Right lobe of liver (tissue), 6 donors: ENCODE measurements at regions not wholly inside any gene's neighbourhood (a gene's known extent, or its start where the extent isn't known, plus 50 kb on each side); places are given as distances from the start of the nearest gene placed in this dataset.

Experiments
- ATAC-seq, 4 donors: fragments of 200-7000 bp; cut with Tn5 transposase; one replicate each; pipeline ENCODE4 v1.9.1; 2020; ENCODE audit warnings: mild to moderate bottlenecking in 4 of 4, moderate library complexity in 4 of 4
- DNase-seq, 3 donors: peaks; one replicate each; pipeline ENCODE4 v3.0.0-alpha.2; 2020
- H3K27ac ChIP-seq, 3 donors: fragments of 200-600 bp; one replicate each; pipeline ENCODE4 v1.8.0; 2022
- H3K27me3 ChIP-seq, 2 donors: fragments of 200-600 bp; one replicate each; pipeline ENCODE4 v1.8.0; 2022
- H3K36me3 ChIP-seq, 4 donors: fragments of 200-600 bp; sonication (generic) in 1 of 4; one replicate each; pipeline versions ENCODE4 v1.5.1 to v1.8.0; 2017 to 2022; ENCODE audit warnings: control low read depth in 1 of 4
- H3K4me1 ChIP-seq, 4 donors: fragments of 200-600 bp; sonication (generic) in 1 of 4; one replicate each; pipeline versions ENCODE4 v1.5.1 to v1.8.0; 2017 to 2022; ENCODE audit warnings: control low read depth in 1 of 4
- H3K4me3 ChIP-seq, 3 donors: fragments of 200-600 bp; one replicate each; pipeline ENCODE4 v1.8.0; 2022
- H3K9me3 ChIP-seq, 4 donors: fragments of 200-600 bp; sonication (generic) in 1 of 4; one replicate each; pipeline versions ENCODE4 v1.5.1 to v1.8.0; 2017 to 2022; ENCODE audit warnings: control low read depth in 1 of 4
- POLR2A ChIP-seq: fragments of 450-650 bp; IDR thresholded peaks from one replicate; pipeline ENCODE4 v1.6.1; 2017; ENCODE audit warnings: antibody characterized with exemption, mild to moderate bottlenecking
- WGBS: methylation state at CpG from one replicate; pipeline ENCODE4 v1.1.6; 2018; ENCODE audit warnings: low coverage, low lambda C conversion rate; ENCODE audit not compliant: insufficient coverage; ENCODE audit errors: missing lambda C conversion rate; 5-methylcytosine and 5-hydroxymethylcytosine counted together
- intact Hi-C, 2 donors: fragments of 100-400 bp; cut with DNase I; formaldehyde crosslinking; loops; one replicate each; pipeline versions ENCODE4 v1.11.2 to v1.14.1; 2022
- TF ChIP-seq, protein P1 (sequence below), 4 donors: fragments of 200-600 bp in 3 of 4; fragments of 450-650 bp in 1 of 4; IDR thresholded peaks; one replicate each; pipeline versions ENCODE4 v1.5.1 to v1.8.0; 2016 to 2022; ENCODE audit warnings: antibody characterized with exemption in 4 of 4, mild to moderate bottlenecking in 2 of 4
- donor health status: DM: no; HTN: yes; CAD: no.
- donor health status: DM: no; HTN: no; CAD: no.
- donor health status: DM: no; HTN: no; CAD: no.
- donor health status: DM: no; HTN: yes; CAD: no.
- donor health status: DM: no; HTN: yes; CAD: no.

DNA sequence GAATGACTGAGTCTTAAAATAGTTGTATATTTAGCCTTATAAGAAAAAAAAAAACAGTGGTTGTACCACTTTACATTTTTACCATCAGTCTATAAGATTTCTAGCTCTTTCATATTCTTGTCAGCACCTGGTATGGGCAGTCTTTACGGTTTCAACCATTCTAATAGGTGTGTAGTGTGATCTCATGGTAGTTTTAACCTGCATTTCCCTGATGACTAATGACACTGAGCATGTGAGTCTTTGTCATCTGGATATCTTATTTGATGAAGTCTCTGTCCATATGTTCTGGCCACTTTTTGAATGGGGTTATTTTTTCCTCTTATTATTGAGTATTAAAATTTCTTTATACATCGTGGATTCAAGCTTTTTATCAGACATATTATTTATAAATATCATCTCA lies 365.3 kb upstream of the IGFBP3 start:
- 65% methylated on average over 2 of the region's 2 CpGs for WGBS
- ATAC-seq (peak in 1 of 4 donors; percentile 32), DNase-seq (no peak)
- no peaks in the 10 kb centered on the region for H3K27me3 ChIP-seq
- intact Hi-C loops, result no loop called here
- H3K4me3 ChIP-seq, result no peak overlapping the region
- H3K36me3 ChIP-seq, result no peaks in the 10 kb centered on the region
- H3K4me1 ChIP-seq, result peaks cover 0 to 11% (median 4%) of the 10 kb centered on the region in 4 donors
- H3K9me3 ChIP-seq, result no peaks in the 10 kb centered on the region
- no peak overlapping the region for H3K27ac ChIP-seq
- no peak for TF ChIP-seq POLR2A
- TF ChIP-seq, protein P1, sequence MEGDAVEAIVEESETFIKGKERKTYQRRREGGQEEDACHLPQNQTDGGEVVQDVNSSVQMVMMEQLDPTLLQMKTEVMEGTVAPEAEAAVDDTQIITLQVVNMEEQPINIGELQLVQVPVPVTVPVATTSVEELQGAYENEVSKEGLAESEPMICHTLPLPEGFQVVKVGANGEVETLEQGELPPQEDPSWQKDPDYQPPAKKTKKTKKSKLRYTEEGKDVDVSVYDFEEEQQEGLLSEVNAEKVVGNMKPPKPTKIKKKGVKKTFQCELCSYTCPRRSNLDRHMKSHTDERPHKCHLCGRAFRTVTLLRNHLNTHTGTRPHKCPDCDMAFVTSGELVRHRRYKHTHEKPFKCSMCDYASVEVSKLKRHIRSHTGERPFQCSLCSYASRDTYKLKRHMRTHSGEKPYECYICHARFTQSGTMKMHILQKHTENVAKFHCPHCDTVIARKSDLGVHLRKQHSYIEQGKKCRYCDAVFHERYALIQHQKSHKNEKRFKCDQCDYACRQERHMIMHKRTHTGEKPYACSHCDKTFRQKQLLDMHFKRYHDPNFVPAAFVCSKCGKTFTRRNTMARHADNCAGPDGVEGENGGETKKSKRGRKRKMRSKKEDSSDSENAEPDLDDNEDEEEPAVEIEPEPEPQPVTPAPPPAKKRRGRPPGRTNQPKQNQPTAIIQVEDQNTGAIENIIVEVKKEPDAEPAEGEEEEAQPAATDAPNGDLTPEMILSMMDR (IDR thresholded peaks at IDR 0.05), result no peak

DNA sequence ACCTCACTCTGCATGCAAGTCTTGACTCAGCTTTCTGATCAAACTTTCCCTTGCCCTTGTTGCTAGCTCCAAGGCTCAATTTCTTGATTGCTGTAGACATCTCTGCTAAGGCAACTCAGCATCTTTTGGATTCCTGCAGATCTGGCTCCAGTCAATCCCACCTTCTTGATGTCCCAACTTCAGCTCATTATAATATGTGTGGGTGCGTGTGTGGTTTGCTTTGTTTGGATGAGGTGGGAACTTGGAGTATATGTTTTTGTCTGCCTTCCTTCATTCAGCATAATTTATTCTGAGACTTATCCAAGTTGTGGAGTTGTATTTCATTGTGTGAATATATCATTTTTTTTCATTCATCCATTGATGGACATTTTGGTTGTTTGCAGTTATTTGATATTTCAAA lies 364.8 kb upstream of the IGFBP3 start:
- TF ChIP-seq, protein P1 (IDR thresholded peaks at IDR 0.05), result no peak
- no peak for TF ChIP-seq POLR2A
- ATAC-seq (no peak), DNase-seq (no peak)
- intact Hi-C loops, result no loop called here
- Histone ChIP-seq H3K27me3 (no peaks in the 10 kb centered on the region), H3K36me3 (no peaks in the 10 kb centered on the region), H3K4me1 (peaks cover 0 to 15% (median 5%) of the 10 kb centered on the region in 4 donors), H3K9me3 (no peaks in the 10 kb centered on the region), H3K4me3 (no peak overlapping the region), H3K27ac (no peak overlapping the region)
- 24% methylated on average over 1 of the region's 1 CpG for WGBS

DNA sequence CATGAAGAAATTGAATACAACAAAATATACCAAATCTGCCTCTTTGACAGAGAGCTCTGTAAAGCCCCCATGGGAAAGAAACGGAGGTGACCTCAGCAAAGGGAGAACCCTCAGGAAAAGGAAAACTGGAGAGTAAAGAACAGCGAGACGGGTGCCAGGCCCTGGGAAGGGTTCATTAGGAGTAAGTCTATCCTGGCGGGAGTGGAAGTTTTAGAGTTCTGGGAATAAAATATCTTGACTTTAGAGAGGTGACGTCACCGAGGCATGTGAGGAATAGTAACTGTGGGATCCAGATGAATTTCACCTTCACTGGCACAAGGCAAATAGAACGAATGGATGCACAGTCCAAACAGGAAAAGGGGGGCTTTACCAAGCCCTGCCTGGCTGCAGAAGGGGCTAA lies 362.8 kb upstream of the IGFBP3 start:
- intact Hi-C loops, result no loop called here
- DNase-seq (no peak), ATAC-seq (no peak)
- Histone ChIP-seq H3K36me3 (no peaks in the 10 kb centered on the region), H3K4me1 (peaks cover 0 to 20% (median 8%) of the 10 kb centered on the region in 4 donors), H3K27me3 (no peaks in the 10 kb centered on the region), H3K27ac (no peak overlapping the region), H3K4me3 (no peak overlapping the region), H3K9me3 (no peaks in the 10 kb centered on the region)
- TF ChIP-seq, protein P1 (IDR thresholded peaks at IDR 0.05), result no peak
- TF ChIP-seq POLR2A, result no peak
- WGBS, result 86% methylated on average over 6 of the region's 7 CpGs

DNA sequence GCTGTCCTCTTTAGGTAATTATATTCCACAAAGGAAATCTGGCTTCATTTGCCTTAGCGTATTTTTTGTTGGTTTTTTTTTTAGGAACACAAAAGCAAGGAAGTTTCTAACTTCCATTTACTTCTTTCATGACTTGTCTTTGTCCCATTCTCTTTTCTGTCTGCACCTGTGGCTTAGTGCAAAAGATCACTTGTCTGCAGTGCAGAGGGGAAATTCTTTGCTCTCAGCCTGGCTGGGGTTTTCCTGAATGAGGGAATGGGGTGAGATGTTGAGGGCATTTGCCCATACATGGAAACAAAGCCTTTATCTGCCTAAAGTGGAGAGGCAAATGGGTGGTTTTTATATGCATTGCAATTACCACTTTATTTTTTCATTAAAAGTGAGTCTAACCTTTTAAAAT lies 361.1 kb upstream of the IGFBP3 start:
- H3K9me3 ChIP-seq, result no peaks in the 10 kb centered on the region
- intact Hi-C loops, result no loop called here
- no peaks in the 10 kb centered on the region for H3K36me3 ChIP-seq
- H3K27me3 ChIP-seq, result no peaks in the 10 kb centered on the region
- WGBS, result 47% methylated on average over 1 of the region's 1 CpG
- no peak overlapping the region for H3K4me3 ChIP-seq
- DNase-seq (no peak), ATAC-seq (peak in 2 of 4 donors; percentile 55 to 76)
- H3K27ac ChIP-seq, result no peak overlapping the region
- TF ChIP-seq, protein P1 (IDR thresholded peaks at IDR 0.05), result no peak
- TF ChIP-seq POLR2A, result no peak
- H3K4me1 ChIP-seq, result peaks cover 0 to 20% (median 5%) of the 10 kb centered on the region in 4 donors

DNA sequence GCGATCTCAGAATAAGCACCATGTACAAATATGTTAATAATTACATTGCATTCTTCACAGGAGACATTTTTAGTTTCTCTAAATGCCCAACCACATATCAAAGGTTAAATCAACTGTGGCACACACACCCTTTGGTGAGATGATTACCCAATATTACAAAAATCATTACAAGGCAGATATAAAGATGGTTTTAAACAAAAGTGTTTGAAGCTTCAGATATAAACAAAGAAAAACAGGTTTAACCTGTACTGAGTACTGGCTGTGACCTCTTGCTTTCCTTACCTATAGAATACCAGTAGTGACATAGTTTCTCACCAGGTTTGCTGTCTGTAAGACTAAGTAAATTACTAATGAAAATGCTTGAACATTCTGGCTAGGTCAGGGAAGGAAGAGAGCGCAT lies 360.0 kb upstream of the IGFBP3 start:
- TF ChIP-seq POLR2A, result no peak
- TF ChIP-seq, protein P1 (IDR thresholded peaks at IDR 0.05), result no peak
- H3K27ac ChIP-seq, result peak overlapping the region in 2 of 3 donors; percentile 20 to 39
- no peaks in the 10 kb centered on the region for H3K36me3 ChIP-seq
- DNase-seq, result no peak
- ATAC-seq, result peak; percentile 75 to 95 (median 86)
- H3K9me3 ChIP-seq, result no peaks in the 10 kb centered on the region
- H3K4me1 ChIP-seq, result peaks cover 0 to 20% (median 5%) of the 10 kb centered on the region in 4 donors
- WGBS, result 47% methylated on average over 2 of the region's 2 CpGs
- H3K27me3 ChIP-seq, result no peaks in the 10 kb centered on the region
- intact Hi-C loops, result no loop called here
- H3K4me3 ChIP-seq, result no peak overlapping the region
